Esophagus mucosa (tissue), 1 donor: ENCODE measurements at regions not wholly inside any gene's neighbourhood (a gene's known extent, or its start where the extent isn't known, plus 50 kb on each side); places are given as distances from the start of the nearest gene placed in this dataset.
"Not testable (repeated sequence)": the region's sequence is repeated elsewhere in the genome, so short reads cannot be mapped to it uniquely, and the experiment has no call there.

ENCODE experiments used
- ATAC-seq: fragments of 200-7000 bp; cut with Tn5 transposase; one replicate; pipeline ENCODE4 v1.9.1; 2020
- donor health status: DM: yes; HTN: yes; CAD: no.

DNA sequence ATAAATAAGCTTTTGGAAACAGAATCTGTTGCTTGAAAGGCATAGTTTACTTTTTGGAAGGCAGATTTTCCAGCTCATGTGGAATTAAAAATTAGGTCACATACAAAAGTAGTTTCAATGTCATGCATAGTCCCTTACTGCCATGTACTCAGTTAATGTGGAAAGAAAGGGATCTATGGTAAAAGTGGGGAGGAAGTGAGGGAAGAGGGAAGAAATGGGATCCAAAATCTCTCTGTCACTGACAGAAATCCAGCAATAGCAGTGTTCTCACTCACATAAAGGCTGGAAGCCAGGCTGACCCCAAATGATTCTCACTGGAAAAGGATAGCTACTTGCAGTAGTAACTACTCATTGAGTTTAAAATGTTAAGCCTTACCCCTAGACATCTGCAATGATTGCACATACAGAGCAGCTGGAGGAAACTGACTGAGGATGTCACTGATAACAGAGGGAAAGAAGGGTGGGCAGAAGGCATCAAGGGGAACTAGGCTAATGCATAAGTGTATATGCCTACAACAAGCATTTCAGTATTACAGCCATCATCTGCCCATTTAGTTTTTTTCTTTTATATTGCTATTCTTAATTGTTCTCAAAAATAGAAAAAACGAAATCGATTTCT lies 445.6 kb downstream of the FAT4 start:
- ATAC-seq: no peak

- ATAC-seq: no peak
These were observed 446.2 kb downstream of the FAT4 start for GRCh38 chr4:125760956-125761355.

- ATAC-seq: no peak
These were observed 447.8 kb downstream of the FAT4 start for GRCh38 chr4:125762537-125762936.

DNA sequence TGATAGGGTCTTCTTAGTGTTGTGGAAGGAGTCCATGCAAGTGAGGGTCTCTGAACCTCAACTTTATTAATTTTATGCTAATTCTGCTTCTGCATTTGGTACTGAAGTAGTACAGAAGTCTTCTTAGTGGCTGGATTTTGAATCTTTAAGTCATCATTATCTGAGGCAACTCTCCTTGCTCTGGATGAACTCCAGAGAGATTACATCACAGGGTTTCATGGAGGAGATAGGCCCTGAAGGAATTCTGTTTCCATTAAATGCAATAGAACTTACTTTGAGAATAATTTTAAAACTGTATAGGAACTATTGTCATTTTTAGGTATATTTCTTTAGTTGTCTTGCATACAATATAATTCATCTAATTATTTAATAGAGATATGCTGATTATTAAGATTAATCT lies 451.2 kb downstream of the FAT4 start:
- ATAC-seq: no peak

- ATAC-seq: no peak
These were observed 456.2 kb downstream of the FAT4 start for GRCh38 chr4:125770814-125771398.

DNA sequence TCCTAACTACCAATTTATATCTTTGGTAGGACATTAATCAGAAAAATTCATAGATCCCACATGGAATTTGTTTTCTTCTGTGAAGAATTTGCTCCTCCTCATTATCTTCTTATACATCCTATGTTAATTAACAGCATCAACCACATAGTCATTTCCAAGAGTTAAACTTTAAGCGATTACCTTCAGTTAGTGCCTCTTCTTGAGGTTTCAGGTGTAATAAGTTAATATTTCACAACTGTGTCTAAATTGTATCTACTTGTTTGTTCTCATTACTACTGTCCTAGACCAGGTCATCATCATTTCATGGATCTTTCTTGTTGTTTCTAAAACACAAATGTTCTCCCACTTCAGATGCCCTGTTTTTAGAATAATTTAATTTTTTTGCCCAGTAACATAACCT lies 457.9 kb downstream of the FAT4 start:
- no peak for ATAC-seq

DNA sequence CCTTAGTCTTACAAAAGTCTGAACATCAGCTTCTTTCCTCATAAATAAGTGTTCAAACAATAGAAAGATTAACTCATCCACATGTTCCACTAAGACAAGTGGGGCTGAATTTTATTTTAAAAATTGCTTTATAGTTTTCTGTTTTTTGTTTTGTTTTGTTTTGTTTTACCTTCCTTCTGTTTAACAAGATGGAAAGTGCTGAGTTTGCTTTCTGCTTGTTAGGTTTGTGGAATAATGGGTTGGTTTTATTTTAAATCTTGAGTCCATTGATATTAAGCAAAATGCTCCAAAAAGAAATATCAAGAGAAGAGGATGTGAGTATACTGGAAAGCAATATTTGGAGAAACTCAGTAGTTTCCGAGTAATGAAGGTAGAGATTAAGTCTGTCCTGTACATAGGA lies 458.7 kb downstream of the FAT4 start:
- ATAC-seq: no peak

DNA sequence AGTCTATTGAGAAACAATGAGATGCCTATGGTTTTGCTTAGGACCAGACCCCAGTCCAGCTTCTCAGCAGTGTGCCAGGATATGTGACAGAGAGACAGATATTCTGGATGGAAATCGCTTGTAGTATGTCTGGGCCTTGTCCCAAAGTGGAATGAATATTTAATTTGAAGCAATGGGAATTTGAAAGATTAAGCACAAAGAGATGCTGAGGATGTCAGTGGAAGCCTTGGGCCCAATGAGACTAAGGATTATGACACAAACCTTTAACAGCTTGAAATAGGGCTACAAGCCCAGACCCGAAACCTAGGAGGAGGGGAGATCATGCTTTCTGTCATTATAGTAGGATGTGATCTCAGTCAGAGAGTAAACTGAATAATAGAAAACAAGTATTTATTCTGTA lies 459.2 kb downstream of the FAT4 start:
- no peak for ATAC-seq

GRCh38 chr4:125776146-125776545 lies 461.4 kb downstream of the FAT4 start:
- no peak for ATAC-seq

DNA sequence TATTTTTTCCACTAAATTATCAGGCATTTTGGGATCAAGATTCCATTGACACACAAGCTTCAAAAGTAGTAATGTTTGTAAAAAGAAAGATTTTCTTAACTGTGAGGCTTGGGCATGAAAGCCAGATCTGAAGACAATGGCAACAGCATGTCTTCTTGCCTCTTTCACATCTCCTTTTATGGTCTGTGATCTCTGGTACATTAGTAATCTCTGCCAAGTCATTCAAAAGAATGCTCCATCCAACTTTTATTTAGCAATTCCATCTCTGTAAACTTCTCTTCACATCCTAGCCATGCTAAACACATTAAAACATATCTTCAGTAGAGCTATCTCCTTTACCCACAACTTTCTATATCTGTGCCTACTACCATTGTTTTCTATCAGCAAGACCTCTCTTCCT lies 465.4 kb downstream of the FAT4 start:
- ATAC-seq: no peak

DNA sequence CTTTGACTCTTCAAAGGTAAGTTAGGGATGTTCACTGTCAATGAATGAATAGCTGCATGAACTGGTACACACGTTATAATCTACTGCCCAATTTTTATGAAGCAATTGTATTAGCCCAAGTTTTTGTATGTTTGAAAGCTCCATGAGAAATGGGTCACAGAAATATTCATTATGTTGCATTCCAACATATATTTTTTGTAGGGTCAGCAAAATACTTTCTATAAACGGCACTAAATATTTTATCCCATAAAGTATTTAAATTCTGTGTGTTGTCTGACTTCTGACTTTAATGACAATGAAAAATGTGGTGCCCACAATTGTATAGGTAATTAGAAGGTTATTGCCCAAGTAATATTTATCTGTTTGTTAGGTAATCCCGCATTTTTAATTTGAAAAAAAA lies 466.0 kb downstream of the FAT4 start:
- ATAC-seq: no peak

DNA sequence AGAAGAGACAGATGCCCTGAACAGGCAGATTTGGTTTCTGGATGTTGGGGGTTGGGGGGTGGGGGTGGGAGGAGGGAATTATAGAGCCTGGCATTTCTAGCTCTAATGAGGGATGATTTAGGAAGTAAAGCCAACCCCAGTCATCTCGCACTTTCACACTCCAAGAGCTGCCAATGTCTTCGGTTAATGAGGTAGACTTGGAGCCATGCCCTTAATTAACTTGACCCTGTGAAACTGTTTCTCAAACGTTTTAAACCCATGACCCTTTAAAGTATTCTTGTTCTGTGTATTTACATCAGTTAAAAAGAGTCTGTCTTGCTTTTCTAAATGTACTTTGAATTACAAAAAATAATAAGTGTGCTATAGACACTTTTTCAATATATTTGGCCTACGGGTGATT lies 466.9 kb downstream of the FAT4 start:
- no peak for ATAC-seq

DNA sequence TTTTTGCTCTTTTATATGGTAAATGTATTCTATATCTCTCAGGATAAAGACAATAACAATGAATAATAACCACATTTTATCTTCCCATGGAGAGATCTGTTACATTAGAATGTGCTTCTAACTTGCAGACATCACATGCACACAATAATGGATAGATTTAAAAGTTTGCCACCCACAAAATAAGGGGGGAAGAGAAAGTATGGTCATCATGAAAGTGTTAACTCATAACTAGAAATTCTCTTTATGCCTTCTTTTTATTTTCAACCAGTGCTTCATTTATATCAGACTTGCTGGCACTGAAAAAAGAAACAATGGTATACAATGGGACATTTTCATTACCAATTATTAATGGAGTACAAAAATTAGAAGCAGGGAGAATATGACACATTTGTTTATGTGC lies 470.0 kb downstream of the FAT4 start:
- ATAC-seq: no peak

GRCh38 chr4:125787707-125788106 lies 473.0 kb downstream of the FAT4 start:
- ATAC-seq: no peak

DNA sequence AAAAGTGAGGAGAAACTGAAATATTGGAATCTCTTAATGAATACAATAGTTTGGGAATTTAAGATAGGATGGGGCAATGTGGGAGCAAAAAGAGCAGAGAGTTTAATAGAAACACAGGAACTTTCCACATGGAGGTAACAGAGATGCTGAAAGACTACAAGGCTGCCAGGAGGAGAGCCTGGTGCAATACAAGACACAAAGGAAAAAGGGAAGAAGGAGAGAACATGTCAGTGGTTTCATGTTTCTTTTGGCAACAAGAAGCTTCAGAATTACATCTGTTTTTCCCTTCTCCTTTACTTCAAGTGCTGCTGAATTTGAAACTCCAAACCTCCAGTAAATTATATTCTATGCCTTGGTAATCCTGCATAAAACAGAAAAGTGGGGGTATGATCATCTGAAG lies 474.3 kb downstream of the FAT4 start:
- ATAC-seq: no peak

DNA sequence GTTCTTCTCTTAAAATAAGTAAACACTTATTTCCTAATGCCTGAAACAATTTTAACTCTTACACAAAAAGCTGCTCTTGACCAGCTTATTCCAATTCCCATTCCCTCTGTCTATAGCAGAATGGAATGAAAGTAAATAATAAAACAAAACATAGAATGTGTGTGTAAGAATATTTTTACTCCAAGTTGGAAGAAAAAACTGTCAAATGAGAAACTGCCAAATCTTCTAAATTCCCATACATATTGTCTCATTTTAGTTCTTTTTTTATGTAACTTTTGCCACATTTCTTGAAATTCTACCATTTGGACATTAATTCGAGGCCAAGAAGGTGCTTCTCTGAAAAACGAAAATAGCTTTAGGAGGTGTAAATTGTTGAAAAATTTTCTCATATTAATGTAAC lies 477.1 kb downstream of the FAT4 start:
- ATAC-seq: no peak

DNA sequence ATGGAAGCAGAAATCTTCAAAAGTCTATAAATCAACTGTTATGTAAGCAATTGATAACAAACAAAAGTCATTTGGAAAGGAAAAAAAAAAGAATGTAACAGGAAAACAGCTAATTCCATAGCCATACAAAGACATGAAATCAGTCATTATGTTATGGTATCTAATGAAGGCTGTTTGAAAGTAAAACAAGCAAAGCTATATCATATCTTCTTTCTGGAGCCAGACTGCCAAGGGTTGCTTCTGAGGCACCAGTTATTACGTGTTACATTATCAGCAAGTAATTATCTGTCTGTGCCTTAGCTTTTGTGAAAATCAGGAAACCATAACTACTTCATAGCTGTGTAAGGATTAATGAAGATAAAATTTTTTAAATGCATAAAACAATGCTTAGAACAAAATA lies 480.2 kb downstream of the FAT4 start:
- ATAC-seq: no peak

DNA sequence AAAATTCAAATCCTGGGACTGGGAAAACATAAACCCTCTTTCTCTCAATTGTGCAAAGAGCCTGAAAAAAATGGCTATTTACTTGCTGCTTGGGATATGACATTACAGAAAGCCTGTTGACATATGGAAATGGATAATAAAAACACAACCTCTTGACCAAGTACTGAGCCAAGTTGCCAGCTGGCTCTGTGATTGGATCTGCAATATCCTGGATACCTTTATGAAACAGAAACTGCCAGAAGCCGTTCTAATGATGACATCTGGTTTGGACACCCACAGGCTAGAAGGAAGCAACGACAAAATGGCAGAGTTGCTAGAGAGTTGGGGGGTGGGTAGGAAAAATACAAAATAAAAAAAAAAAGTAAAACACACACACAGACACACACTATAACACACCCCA lies 481.4 kb downstream of the FAT4 start:
- ATAC-seq: no peak

DNA sequence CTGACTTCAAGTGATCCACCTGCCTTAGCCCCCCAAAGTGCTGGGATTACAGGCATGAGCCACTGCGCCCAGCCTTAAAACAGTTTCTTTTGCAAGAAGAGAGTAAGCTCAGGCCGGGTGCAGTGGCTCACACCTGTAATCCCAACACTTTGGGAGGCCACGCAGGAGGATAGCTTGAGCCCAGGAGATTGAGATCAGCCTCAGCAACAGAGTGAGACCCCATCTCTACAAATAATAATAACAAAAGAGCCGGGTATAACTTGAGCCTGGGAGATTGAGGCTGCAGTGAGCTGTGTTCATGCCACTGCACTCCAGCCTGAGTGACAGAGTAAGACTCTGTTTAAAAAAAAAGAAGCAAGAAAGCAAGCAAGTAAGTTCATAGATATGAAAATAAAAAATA lies 482.9 kb downstream of the FAT4 start:
- ATAC-seq: not testable (repeated sequence)

DNA sequence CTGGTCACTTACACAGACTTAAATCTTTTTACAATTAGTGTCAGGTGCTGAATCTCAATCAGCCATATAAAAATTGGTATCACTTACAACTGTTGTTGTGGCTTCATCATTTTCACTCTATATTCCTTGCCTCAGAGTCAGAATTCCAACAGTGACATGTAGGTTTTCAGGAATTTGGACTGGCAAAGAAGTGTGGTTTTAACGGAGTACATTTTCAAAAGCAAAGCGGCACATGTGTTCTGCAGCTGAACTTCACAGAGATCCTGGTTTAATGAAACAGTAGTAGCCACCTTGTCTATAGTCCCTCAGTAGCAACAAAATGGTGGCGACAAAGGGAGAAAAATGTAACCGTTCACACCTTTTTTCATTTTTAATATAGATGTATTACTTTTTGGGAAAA lies 486.6 kb downstream of the FAT4 start:
- no peak for ATAC-seq

GRCh38 chr4:125801924-125802323 lies 487.2 kb downstream of the FAT4 start:
- no peak for ATAC-seq

DNA sequence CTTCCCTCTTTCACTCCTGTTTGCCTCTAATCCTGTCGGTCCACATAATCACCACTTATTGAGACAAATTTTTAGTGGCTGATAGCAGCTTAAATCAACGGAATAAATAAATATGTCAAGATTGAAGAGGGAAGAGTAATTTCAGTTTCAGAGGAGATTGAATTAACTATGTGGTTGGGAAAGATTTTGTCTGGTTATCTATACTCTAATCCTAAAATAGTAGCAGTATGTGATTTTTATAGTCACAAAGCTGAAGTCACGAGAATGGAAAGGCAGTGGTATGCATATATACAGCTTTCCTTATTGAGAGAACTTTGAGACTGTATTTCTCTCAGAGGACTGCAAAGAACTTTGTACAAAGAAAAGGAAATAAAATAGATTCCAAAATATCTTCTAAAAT lies 493.3 kb downstream of the FAT4 start:
- no peak for ATAC-seq

GRCh38 chr4:125808570-125808969 lies 493.8 kb downstream of the FAT4 start:
- ATAC-seq: no peak

- no peak for ATAC-seq
These were observed 497.1 kb downstream of the FAT4 start for GRCh38 chr4:125811892-125812291.
